HEK293 (cell line): ENCODE measurements at regions not wholly inside any gene's neighbourhood (a gene's known extent, or its start where the extent isn't known, plus 50 kb on each side); places are given as distances from the start of the nearest gene placed in this dataset.

Experiments
- HOXD13 ChIP-seq: sonication (generic); formaldehyde crosslinking; IDR thresholded peaks from 2 replicates; pipeline ENCODE4 v1.8.0; 2022; ENCODE audit warnings: missing genetic modification reagents, borderline replicate concordance
- PATZ1 ChIP-seq: fragments of 450-650 bp; formaldehyde crosslinking; IDR thresholded peaks from 2 replicates; pipeline ENCODE4 v1.5.1; 2016; ENCODE audit warnings: missing biosample characterization, missing genetic modification characterization
- TF ChIP-seq, protein P1 (sequence below): fragments of 450-650 bp; formaldehyde crosslinking; IDR thresholded peaks from 2 replicates; pipeline ENCODE4 v1.5.1; 2016; ENCODE audit warnings: missing biosample characterization, missing genetic modification characterization

DNA sequence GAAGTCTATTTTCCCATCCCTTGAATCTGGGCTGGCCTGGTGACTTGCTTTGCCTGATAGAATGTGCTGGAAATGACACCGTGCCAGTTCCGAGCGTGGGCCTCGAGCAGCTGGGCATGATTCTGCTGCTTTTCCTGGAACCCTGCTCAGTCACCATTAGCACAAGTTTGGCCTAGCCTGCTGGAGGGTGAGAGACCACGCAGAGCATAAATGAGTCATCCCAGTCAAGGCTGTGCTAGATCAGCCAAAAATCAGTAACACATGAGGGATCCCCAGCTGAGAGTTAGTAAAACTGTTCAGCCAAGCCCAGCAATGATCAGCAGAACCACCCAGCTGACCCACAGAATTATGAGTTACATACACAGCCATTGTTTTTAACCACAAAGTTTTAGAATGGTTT is 74.8 kb upstream of the TOP1 start:
- TF ChIP-seq, protein P1, sequence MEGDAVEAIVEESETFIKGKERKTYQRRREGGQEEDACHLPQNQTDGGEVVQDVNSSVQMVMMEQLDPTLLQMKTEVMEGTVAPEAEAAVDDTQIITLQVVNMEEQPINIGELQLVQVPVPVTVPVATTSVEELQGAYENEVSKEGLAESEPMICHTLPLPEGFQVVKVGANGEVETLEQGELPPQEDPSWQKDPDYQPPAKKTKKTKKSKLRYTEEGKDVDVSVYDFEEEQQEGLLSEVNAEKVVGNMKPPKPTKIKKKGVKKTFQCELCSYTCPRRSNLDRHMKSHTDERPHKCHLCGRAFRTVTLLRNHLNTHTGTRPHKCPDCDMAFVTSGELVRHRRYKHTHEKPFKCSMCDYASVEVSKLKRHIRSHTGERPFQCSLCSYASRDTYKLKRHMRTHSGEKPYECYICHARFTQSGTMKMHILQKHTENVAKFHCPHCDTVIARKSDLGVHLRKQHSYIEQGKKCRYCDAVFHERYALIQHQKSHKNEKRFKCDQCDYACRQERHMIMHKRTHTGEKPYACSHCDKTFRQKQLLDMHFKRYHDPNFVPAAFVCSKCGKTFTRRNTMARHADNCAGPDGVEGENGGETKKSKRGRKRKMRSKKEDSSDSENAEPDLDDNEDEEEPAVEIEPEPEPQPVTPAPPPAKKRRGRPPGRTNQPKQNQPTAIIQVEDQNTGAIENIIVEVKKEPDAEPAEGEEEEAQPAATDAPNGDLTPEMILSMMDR (tag by site-specific recombination): no peak
- TF ChIP-seq PATZ1 (no peak), HOXD13 (CRISPR knock-in tag) (no peak)
